T-helper 1 cell treated with Interleukin-12 subunit alpha and Interleukin-12 subunit beta and Interleukin-4 antibody, amounts not matched to agents 30 μg/mL and 1 μg/mL, for 36 hours (primary cell): ENCODE measurements at regions not wholly inside any gene's neighbourhood (a gene's known extent, or its start where the extent isn't known, plus 50 kb on each side); places are given as distances from the start of the nearest gene placed in this dataset.
"Not testable (repeated sequence)": the region's sequence is repeated elsewhere in the genome, so short reads cannot be mapped to it uniquely, and the experiment has no call there.

Experiments
- H3K27ac Mint-ChIP-seq: one replicate; pipeline ENCODE4 v1.8.0; 2021; ENCODE audit warnings: mild to moderate bottlenecking, mixed read lengths
- H3K27me3 Mint-ChIP-seq: one replicate; pipeline ENCODE4 v1.8.0; 2021; ENCODE audit warnings: low read depth, mixed read lengths
- H3K36me3 Mint-ChIP-seq: one replicate; pipeline ENCODE4 v1.8.0; 2021; ENCODE audit warnings: low read depth, mixed read lengths
- H3K4me1 Mint-ChIP-seq: one replicate; pipeline ENCODE4 v1.8.0; 2021; ENCODE audit warnings: low read depth, mixed read lengths
- H3K4me3 Mint-ChIP-seq: one replicate; pipeline ENCODE4 v1.8.0; 2021; ENCODE audit warnings: mild to moderate bottlenecking, moderate library complexity, mixed read lengths
- H3K9me3 Mint-ChIP-seq: one replicate; pipeline ENCODE4 v1.8.0; 2021; ENCODE audit warnings: mixed read lengths

DNA sequence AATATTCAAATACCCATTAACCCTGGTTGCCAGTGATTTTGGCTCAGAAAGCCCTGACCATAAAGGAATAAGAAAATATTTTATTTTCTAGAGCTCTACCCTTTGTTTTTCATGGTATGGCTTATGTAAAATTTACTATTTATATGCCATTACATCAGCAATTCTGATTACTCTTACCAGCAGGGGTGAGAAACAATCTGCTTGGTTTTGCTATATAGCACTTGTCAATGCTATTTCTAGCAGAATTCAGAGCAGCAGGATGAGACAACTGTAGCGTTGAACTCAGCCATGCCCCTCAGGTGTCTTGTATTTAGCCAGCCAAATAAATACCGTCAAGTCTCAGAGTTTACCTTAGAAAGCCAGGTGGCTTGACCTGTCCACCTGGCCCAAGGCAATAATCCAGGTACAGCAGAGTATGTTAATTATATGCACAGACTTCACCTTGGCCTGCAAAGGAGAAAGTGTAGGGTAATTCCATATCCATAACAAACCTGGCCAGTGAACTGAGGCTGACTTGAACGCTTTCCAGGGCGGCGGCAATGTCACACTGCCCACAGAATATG lies 1303.5 kb downstream of the RAPGEF2 start:
- Mint-ChIP-seq H3K9me3 (peaks cover 4% of the 10 kb centered on the region), H3K4me1 (no peaks in the 10 kb centered on the region), H3K27ac (no peak overlapping the region), H3K36me3 (no peaks in the 10 kb centered on the region), H3K4me3 (no peak overlapping the region), H3K27me3 (no peaks in the 10 kb centered on the region)

DNA sequence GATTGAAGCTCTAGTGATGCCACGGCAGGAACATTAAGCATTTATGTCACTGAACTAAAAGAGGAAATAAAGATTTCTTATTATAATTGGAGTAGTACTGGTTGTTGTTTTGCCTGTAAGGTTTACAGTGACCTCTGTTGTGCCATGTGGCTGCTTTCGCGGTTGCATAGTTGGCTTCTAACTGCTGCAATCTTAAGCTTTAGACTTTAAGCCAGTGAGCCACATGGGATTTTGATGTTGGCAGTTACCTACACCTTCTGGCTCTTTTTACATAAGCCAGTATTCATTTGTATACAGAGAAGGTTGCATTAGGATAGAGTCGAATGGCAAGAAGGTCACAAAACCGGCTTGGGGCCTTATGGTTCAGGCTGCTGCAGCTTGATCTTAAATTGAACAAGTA lies 1311.6 kb downstream of the RAPGEF2 start:
- Mint-ChIP-seq H3K27me3 (no peaks in the 10 kb centered on the region), H3K27ac (no peak overlapping the region), H3K36me3 (no peaks in the 10 kb centered on the region), H3K4me1 (no peaks in the 10 kb centered on the region), H3K9me3 (no peaks in the 10 kb centered on the region), H3K4me3 (no peak overlapping the region)

DNA sequence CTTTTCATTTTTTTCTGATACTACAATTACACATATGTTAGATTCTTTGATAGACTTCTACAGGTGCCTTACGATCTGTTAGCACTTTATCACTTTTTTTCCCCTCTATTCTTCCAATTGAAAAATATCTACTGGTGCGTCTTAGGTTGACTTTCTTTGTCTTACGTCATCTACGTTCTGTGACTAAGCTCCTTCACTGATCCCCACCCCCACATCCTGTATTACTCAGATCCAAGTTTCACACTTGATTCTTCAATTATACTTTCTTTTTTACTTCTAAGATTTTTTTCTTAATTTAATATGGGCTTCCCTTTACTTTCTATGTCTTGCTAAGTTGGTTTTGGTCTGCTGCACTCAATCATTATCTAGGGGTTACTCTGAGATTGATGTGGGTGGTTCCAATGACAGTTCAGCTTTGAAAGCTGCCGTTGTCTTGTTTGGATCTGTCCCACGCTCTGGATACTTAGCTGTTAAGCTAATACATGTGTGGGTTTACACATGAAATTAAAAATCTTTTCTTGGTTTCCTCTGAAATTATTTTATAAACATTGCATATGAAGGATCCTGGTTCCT lies 1321.1 kb downstream of the RAPGEF2 start:
- peaks cover 9% of the 10 kb centered on the region for H3K9me3 Mint-ChIP-seq
- H3K36me3 Mint-ChIP-seq = no peaks in the 10 kb centered on the region
- H3K4me1 Mint-ChIP-seq = no peaks in the 10 kb centered on the region
- H3K27me3 Mint-ChIP-seq = no peaks in the 10 kb centered on the region
- no peak overlapping the region for H3K4me3 Mint-ChIP-seq
- H3K27ac Mint-ChIP-seq = no peak overlapping the region

DNA sequence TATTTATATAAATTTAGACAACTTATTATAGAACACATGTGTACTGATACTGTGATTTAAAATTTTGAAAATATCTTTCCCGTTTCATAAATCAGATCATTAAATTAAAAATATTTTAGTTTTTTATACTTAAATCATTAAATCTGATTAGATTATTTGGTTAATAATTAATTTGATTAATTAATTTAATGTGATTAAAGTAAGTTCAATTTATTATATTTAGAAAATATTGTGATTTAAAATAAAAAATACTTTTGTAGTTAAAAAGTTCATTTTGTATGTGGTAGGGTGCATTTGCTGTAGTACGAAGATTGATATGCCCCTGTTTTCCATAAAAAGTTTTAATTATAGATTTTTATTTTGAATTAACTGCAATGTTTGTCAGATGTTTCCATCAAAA lies 1323.4 kb downstream of the RAPGEF2 start:
- no peaks in the 10 kb centered on the region for H3K4me1 Mint-ChIP-seq
- H3K27me3 Mint-ChIP-seq = no peaks in the 10 kb centered on the region
- no peak overlapping the region for H3K4me3 Mint-ChIP-seq
- peaks cover 23% of the 10 kb centered on the region for H3K9me3 Mint-ChIP-seq
- H3K36me3 Mint-ChIP-seq = no peaks in the 10 kb centered on the region
- H3K27ac Mint-ChIP-seq = no peak overlapping the region

GRCh38 chr4:160450876-160451275 lies 1348.0 kb downstream of the RAPGEF2 start:
- Mint-ChIP-seq H3K4me3 (no peak overlapping the region), H3K4me1 (no peaks in the 10 kb centered on the region), H3K27ac (no peak overlapping the region), H3K27me3 (no peaks in the 10 kb centered on the region), H3K9me3 (peaks cover 3% of the 10 kb centered on the region), H3K36me3 (no peaks in the 10 kb centered on the region)

DNA sequence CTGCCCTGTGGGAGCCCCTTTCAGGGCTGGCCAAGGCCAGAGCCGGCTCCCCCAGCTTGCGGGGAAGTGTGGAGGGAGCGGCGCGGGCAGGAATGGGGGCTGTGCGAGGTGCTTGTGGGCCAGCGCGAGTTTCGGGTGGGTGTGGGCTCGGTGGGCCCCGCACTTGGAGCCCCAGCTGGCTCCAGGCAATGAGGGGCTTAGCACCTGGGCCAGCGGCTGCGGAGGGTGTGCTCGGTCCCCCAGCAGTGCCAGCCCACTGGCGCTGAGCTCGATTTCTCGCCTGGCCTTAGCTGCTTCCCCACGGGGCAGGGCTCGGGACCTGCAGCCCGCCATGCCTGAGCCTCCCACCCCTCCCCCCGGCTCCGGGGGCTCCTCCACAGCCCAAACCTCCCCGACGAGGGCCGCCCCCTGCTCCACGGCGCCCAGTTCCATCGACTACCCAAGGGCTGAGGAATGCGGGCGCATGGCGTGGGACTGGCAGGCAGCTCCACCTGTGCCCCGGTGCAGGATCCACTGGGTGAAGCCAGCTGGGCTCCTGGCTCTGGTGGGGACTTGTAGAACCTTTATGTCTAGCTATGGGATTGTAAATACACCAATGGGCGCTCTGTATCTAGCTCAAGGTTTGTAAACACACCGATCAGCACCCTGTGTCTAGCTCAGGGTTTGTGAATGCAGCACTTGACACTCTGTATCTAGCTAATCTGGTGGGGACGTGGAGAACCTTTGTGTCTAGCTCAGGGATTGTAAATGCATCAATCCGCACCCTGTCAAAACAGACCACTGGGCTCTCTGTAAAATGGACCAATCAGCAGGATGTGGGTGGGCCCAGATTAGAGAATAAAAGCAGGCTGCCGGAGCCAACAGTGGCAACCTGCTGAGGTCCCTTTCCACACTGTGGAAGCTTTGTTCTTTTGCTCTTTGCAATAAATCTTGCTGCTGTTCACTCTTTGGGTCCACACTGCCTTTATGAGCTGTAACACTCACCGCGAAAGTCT lies 1379.1 kb downstream of the RAPGEF2 start:
- not testable (repeated sequence) for H3K36me3 Mint-ChIP-seq, H3K27me3 Mint-ChIP-seq, H3K4me1 Mint-ChIP-seq, H3K27ac Mint-ChIP-seq, H3K4me3 Mint-ChIP-seq
- peaks cover 12% of the 10 kb centered on the region for H3K9me3 Mint-ChIP-seq

- H3K4me3 Mint-ChIP-seq = no peak overlapping the region
- H3K27ac Mint-ChIP-seq = no peak overlapping the region
- H3K9me3 Mint-ChIP-seq = peaks cover 18% of the 10 kb centered on the region
- H3K36me3 Mint-ChIP-seq = peaks cover 1% of the 10 kb centered on the region
- H3K27me3 Mint-ChIP-seq = no peaks in the 10 kb centered on the region
- H3K4me1 Mint-ChIP-seq = no peaks in the 10 kb centered on the region
Observed at GRCh38 chr4:160485071-160485687, 1382.3 kb downstream of the RAPGEF2 start.

GRCh38 chr4:160492181-160492580 lies 1389.3 kb downstream of the RAPGEF2 start:
- Mint-ChIP-seq H3K4me1 (no peaks in the 10 kb centered on the region), H3K27ac (no peak overlapping the region), H3K36me3 (no peaks in the 10 kb centered on the region), H3K27me3 (no peaks in the 10 kb centered on the region), H3K9me3 (peaks cover 14% of the 10 kb centered on the region), H3K4me3 (no peak overlapping the region)

DNA sequence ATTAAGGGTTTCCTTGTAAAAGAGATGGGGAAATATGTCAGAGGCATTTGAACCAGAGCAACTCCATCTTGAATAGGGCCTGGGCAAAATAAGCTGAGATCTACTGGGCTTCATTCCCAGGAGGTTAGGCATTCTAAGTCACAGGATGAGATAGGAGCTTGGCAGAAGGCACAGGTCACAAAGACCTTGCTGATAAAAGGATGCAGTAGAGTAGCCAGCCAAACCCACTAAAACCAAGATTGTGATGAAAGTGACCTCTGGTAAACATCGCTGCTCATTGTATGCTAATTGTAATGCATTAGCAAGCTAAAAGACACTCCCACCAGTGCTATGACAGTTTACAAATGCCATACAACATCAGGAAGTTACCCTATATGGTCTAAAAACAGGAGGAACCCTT lies 1390.3 kb downstream of the RAPGEF2 start:
- Mint-ChIP-seq H3K4me1 (no peaks in the 10 kb centered on the region), H3K27me3 (no peaks in the 10 kb centered on the region), H3K9me3 (peaks cover 14% of the 10 kb centered on the region), H3K4me3 (no peak overlapping the region), H3K36me3 (no peaks in the 10 kb centered on the region), H3K27ac (no peak overlapping the region)

DNA sequence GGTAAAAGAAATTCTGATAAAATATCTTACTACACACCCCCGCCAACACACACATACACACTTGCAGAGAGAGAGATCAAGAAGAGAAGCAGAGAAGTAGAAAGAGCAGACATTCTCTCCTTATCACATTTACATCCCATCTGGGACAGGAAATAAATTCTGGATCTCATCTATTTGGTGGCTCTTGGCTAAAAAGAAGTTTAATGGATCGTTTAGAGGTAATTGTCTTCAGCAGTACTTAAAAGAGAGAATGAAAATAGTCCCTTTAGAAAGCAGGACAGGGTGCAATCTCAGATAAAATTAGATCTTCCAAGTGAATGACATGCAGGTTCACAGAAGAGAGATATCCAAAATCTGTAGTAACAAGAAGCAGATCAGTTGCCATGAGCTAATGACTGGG lies 1392.5 kb downstream of the RAPGEF2 start:
- Mint-ChIP-seq H3K36me3 (no peaks in the 10 kb centered on the region), H3K9me3 (peaks cover 4% of the 10 kb centered on the region), H3K4me1 (no peaks in the 10 kb centered on the region), H3K4me3 (no peak overlapping the region), H3K27me3 (no peaks in the 10 kb centered on the region), H3K27ac (no peak overlapping the region)

DNA sequence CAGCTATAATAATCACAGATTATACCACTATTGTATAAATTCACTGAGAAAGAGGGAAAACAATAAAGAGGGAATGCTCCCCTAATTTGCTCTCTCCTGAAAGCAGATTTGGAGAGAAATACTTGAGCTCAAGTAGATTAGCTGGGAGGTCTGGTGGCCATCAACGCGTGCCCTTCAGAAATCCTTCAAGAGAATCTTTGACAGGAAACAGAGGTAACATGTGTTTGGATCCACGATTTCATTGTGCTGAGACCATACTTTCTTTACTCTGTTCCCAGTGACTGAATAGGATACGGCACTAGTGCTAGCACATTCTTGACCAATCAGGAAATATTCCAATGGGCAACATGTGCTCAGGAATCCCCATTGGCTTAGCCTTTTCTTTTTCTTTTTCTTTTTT lies 1395.3 kb downstream of the RAPGEF2 start:
- H3K4me1 Mint-ChIP-seq = no peaks in the 10 kb centered on the region
- no peak overlapping the region for H3K27ac Mint-ChIP-seq
- no peak overlapping the region for H3K4me3 Mint-ChIP-seq
- no peaks in the 10 kb centered on the region for H3K36me3 Mint-ChIP-seq
- H3K9me3 Mint-ChIP-seq = peaks cover 8% of the 10 kb centered on the region
- H3K27me3 Mint-ChIP-seq = no peaks in the 10 kb centered on the region

DNA sequence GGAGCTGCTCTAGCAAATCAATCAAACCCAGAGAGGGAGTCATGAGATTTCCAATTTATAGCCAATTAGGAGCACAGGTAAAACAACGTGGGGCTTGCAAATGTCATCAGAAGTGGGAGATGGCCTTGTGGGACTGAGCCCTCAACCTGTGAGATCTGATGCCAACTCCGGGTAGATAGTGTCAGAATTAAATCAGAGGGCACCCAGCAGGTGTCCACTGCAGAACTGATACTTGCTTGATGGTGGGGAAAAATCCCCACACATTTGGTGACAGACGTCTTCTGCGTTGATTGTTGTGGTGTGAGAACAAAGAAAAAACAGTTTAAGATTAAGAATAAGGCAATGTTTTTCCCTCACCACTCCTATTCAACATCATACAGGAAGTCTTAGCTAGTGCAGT lies 1402.8 kb downstream of the RAPGEF2 start:
- Mint-ChIP-seq H3K36me3 (no peaks in the 10 kb centered on the region), H3K27me3 (no peaks in the 10 kb centered on the region), H3K4me1 (no peaks in the 10 kb centered on the region), H3K27ac (no peak overlapping the region), H3K9me3 (peaks cover 6% of the 10 kb centered on the region), H3K4me3 (no peak overlapping the region)

DNA sequence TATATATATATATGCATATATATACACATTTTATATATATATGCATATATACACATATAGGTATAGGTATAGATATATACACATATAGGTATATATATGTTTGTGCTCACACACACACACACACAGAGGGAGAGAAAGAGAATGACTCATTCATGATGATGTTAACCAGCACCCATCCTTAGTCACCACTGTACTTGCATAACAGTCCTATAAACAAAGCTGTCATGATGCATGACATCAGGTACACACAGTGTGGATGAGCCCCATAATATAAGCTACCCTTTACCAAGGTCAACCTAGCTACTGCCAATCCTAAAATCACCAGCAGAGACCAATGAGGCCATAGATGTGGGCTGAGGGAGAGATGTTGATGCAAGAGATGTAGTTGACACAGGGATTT lies 1408.0 kb downstream of the RAPGEF2 start:
- Mint-ChIP-seq H3K27me3 (no peaks in the 10 kb centered on the region), H3K36me3 (no peaks in the 10 kb centered on the region), H3K4me3 (no peak overlapping the region), H3K9me3 (peaks cover under 1% of the 10 kb centered on the region), H3K4me1 (no peaks in the 10 kb centered on the region), H3K27ac (no peak overlapping the region)

GRCh38 chr4:160514126-160514525 lies 1411.2 kb downstream of the RAPGEF2 start:
- H3K36me3 Mint-ChIP-seq = no peaks in the 10 kb centered on the region
- H3K4me3 Mint-ChIP-seq = no peak overlapping the region
- H3K27me3 Mint-ChIP-seq = no peaks in the 10 kb centered on the region
- H3K27ac Mint-ChIP-seq = no peak overlapping the region
- no peaks in the 10 kb centered on the region for H3K4me1 Mint-ChIP-seq
- peaks cover 3% of the 10 kb centered on the region for H3K9me3 Mint-ChIP-seq

DNA sequence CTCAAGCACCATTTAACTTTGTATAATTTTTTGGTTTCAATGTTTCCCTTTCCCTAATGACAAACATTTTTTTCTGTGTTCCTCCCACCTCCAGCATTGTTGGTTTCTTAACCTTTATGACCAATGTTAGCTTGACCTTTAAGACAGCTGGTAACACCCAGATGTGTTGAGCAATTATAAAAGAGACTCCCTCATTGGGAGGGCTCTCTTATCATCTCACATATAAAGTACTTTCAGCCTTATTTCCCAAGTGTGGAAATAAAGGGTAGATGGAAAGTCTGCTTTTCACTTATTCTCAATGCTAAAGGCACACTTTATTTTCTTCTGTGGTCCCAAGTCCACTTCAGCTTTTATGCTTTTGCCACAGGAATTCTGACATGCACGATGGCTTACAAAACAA lies 1420.4 kb downstream of the RAPGEF2 start:
- H3K27me3 Mint-ChIP-seq = no peaks in the 10 kb centered on the region
- no peaks in the 10 kb centered on the region for H3K36me3 Mint-ChIP-seq
- H3K27ac Mint-ChIP-seq = no peak overlapping the region
- H3K4me1 Mint-ChIP-seq = no peaks in the 10 kb centered on the region
- no peak overlapping the region for H3K4me3 Mint-ChIP-seq
- peaks cover under 1% of the 10 kb centered on the region for H3K9me3 Mint-ChIP-seq
